ENCODE measurements at regions not wholly inside any gene's neighbourhood (a gene's known extent, or its start where the extent isn't known, plus 50 kb on each side); places are given as distances from the start of the nearest gene placed in this dataset.

GRCh38 chr3:168860592-168860991 lies 764.9 kb upstream of the GOLIM4 start:
- TF ChIP-seq CTCF (IDR thresholded peaks at IDR 0.05) (no peak), USF2 (IDR thresholded peaks at IDR 0.05; ENCODE audit: borderline replicate concordance, low read depth, low read length) (no peak), REST (IDR thresholded peaks at IDR 0.05; ENCODE audit: low read depth, low read length) (no peak), SIN3A (IDR thresholded peaks at IDR 0.05; ENCODE audit: borderline replicate concordance, low read depth, low read length) (no peak), POLR2AphosphoS5 (IDR thresholded peaks at IDR 0.05; ENCODE audit: low read depth, low read length) (no peak), FOXJ3 (CRISPR knock-in tag; IDR thresholded peaks at IDR 0.05) (no peak), RAD21 (IDR thresholded peaks at IDR 0.05; ENCODE audit: low read length) (no peak), MAX (IDR thresholded peaks at IDR 0.05; ENCODE audit: low read depth) (no peak), NFIC (IDR thresholded peaks at IDR 0.05; ENCODE audit: borderline replicate concordance) (no peak), TCF12 (IDR thresholded peaks at IDR 0.05) (no peak), EP300 (IDR thresholded peaks at IDR 0.05; ENCODE audit: borderline replicate concordance in 1 of 2, low read depth in 1 of 2, low read length in 1 of 2) (no peak), TAF1 (IDR thresholded peaks at IDR 0.05; ENCODE audit: borderline replicate concordance, low read depth, low read length) (no peak)

Data from SK-N-SH (cell line).